ENCODE measurements at regions not wholly inside any gene's neighbourhood (a gene's known extent, or its start where the extent isn't known, plus 50 kb on each side); places are given as distances from the start of the nearest gene placed in this dataset.
"Not testable (repeated sequence)": the region's sequence is repeated elsewhere in the genome, so short reads cannot be mapped to it uniquely, and the experiment has no call there.

DNA sequence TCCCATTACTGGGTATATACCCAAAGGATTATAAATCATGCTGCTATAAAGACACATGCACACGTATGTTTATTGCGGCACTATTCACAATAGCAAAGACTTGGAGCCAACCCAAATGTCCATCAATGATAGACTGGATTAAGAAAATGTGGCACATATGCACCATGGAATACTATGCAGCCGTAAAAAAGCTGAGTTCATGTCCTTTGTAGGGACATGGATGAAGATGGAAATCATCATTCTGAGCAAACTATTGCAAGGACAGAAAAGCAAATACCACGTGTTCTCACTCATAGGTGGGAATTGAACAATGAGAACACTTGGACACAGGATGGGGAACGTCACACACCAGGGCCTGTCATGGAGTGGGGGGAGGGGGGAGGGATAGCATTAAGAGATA lies 175.0 kb upstream of the FZD8 start:
- TF ChIP-seq POLR2A (IDR thresholded peaks at IDR 0.05): not testable (repeated sequence)
- TF ChIP-seq, protein P1, sequence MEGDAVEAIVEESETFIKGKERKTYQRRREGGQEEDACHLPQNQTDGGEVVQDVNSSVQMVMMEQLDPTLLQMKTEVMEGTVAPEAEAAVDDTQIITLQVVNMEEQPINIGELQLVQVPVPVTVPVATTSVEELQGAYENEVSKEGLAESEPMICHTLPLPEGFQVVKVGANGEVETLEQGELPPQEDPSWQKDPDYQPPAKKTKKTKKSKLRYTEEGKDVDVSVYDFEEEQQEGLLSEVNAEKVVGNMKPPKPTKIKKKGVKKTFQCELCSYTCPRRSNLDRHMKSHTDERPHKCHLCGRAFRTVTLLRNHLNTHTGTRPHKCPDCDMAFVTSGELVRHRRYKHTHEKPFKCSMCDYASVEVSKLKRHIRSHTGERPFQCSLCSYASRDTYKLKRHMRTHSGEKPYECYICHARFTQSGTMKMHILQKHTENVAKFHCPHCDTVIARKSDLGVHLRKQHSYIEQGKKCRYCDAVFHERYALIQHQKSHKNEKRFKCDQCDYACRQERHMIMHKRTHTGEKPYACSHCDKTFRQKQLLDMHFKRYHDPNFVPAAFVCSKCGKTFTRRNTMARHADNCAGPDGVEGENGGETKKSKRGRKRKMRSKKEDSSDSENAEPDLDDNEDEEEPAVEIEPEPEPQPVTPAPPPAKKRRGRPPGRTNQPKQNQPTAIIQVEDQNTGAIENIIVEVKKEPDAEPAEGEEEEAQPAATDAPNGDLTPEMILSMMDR (IDR thresholded peaks at IDR 0.05): not testable (repeated sequence)
